DND-41 (cell line): ENCODE measurements at regions not wholly inside any gene's neighbourhood (a gene's known extent, or its start where the extent isn't known, plus 50 kb on each side); places are given as distances from the start of the nearest gene placed in this dataset.

ENCODE experiments used
- EZH2 ChIP-seq: IDR thresholded peaks from 3 replicates; pipeline ENCODE4 v1.6.1; 2012; ENCODE audit warnings: borderline replicate concordance, low read depth, mild to moderate bottlenecking, moderate library complexity, low read length, inconsistent platforms; ENCODE audit not compliant: severe bottlenecking
- TF ChIP-seq, protein P1 (sequence below): IDR thresholded peaks from 2 replicates; pipeline ENCODE4 v1.5.1; 2012; ENCODE audit warnings: borderline replicate concordance, low read length, moderate library complexity, mild to moderate bottlenecking; ENCODE audit not compliant: poor library complexity, severe bottlenecking; ENCODE audit errors: extremely low read depth

GRCh38 chr4:163070023-163070422 is 96.7 kb downstream of the NAF1 start:
- TF ChIP-seq, protein P1, sequence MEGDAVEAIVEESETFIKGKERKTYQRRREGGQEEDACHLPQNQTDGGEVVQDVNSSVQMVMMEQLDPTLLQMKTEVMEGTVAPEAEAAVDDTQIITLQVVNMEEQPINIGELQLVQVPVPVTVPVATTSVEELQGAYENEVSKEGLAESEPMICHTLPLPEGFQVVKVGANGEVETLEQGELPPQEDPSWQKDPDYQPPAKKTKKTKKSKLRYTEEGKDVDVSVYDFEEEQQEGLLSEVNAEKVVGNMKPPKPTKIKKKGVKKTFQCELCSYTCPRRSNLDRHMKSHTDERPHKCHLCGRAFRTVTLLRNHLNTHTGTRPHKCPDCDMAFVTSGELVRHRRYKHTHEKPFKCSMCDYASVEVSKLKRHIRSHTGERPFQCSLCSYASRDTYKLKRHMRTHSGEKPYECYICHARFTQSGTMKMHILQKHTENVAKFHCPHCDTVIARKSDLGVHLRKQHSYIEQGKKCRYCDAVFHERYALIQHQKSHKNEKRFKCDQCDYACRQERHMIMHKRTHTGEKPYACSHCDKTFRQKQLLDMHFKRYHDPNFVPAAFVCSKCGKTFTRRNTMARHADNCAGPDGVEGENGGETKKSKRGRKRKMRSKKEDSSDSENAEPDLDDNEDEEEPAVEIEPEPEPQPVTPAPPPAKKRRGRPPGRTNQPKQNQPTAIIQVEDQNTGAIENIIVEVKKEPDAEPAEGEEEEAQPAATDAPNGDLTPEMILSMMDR, result no peak
- TF ChIP-seq EZH2, result no peak
